ENCODE measurements at regions not wholly inside any gene's neighbourhood (a gene's known extent, or its start where the extent isn't known, plus 50 kb on each side); places are given as distances from the start of the nearest gene placed in this dataset.

DNA sequence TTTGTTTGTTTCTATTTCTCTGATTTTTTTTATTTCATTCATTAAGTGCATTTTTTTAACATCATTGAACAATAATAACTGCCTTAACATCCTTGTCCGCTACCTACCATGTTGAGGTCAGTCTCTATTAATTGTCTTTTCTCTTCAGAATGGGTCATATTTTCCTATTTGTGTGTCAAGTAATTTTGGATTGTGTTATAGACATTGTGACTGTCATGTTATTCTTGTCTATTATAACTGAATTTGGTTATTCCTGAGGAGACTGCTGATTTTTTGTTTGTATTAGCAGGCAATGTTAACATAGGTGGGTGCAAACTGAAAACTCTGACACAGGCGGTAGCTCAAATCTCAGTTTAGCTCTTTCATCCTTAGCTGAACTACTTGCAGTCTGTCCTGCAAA lies 169.9 kb downstream of the DICER1 start:
- TF ChIP-seq, protein P1, sequence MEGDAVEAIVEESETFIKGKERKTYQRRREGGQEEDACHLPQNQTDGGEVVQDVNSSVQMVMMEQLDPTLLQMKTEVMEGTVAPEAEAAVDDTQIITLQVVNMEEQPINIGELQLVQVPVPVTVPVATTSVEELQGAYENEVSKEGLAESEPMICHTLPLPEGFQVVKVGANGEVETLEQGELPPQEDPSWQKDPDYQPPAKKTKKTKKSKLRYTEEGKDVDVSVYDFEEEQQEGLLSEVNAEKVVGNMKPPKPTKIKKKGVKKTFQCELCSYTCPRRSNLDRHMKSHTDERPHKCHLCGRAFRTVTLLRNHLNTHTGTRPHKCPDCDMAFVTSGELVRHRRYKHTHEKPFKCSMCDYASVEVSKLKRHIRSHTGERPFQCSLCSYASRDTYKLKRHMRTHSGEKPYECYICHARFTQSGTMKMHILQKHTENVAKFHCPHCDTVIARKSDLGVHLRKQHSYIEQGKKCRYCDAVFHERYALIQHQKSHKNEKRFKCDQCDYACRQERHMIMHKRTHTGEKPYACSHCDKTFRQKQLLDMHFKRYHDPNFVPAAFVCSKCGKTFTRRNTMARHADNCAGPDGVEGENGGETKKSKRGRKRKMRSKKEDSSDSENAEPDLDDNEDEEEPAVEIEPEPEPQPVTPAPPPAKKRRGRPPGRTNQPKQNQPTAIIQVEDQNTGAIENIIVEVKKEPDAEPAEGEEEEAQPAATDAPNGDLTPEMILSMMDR (IDR thresholded peaks at IDR 0.05) = no peak
- no peak for TF ChIP-seq POLR2A (IDR thresholded peaks at IDR 0.05)

Measured in Peyer's patch (tissue), 4 donors.